Esophagus squamous epithelium (tissue), 5 donors: ENCODE measurements at regions not wholly inside any gene's neighbourhood (a gene's known extent, or its start where the extent isn't known, plus 50 kb on each side); places are given as distances from the start of the nearest gene placed in this dataset.
A peak's percentile ranks its signal among the peaks of the same experiment; 100 is the strongest.

Experiments used
- DNase-seq: peaks from one replicate; lab custom pipeline; 2025; lab: John Stamatoyannopoulos, UW
- H3K27ac ChIP-seq, 4 donors: fragments of 200-600 bp; sonication (generic); one replicate each; pipeline ENCODE4 v1.5.1; 2016 to 2019; ENCODE audit warnings: mild to moderate bottlenecking in 1 of 4
- H3K27me3 ChIP-seq, 4 donors: fragments of 200-600 bp; sonication (generic); 1 replicate in 3 of 4; 2 replicates in 1 of 4; pipeline versions ENCODE4 v1.5.1 to v1.6.0; 2017 to 2021; ENCODE audit warnings: antibody characterized with exemption in 1 of 4
- H3K36me3 ChIP-seq, 3 donors: fragments of 200-600 bp; sonication (generic); one replicate each; pipeline ENCODE4 v1.5.1; 2016 to 2019
- H3K4me1 ChIP-seq, 3 donors: fragments of 200-600 bp; sonication (generic); one replicate each; pipeline ENCODE4 v1.5.1; 2017 to 2019
- H3K4me3 ChIP-seq, 4 donors: fragments of 200-600 bp; sonication (generic); 1 replicate in 3 of 4; 2 replicates in 1 of 4; pipeline ENCODE4 v1.5.1; 2016 to 2019; ENCODE audit warnings: mild to moderate bottlenecking in 2 of 4, moderate library complexity in 1 of 4
- H3K9me3 ChIP-seq, 3 donors: fragments of 200-600 bp; sonication (generic); one replicate each; pipeline ENCODE4 v1.5.1; 2016 to 2019
- POLR2A ChIP-seq, 4 donors: fragments of 450-650 bp; IDR thresholded peaks; one replicate each; pipeline ENCODE4 v1.6.1; 2017; ENCODE audit warnings: antibody characterized with exemption in 4 of 4, mild to moderate bottlenecking in 4 of 4, moderate library complexity in 3 of 4
- WGBS, 2 donors: methylation state at CpG; one replicate each; pipeline ENCODE4 v1.1.5; 2018; 5-methylcytosine and 5-hydroxymethylcytosine counted together
- intact Hi-C: fragments of 100-400 bp; cut with DNase I; formaldehyde crosslinking; loops from one replicate; pipeline ENCODE4 v1.15.0; 2022
- TF ChIP-seq, protein P1 (sequence below), 6 experiments: fragments of 450-650 bp in 4 of 6; fragments of 200-600 bp in 2 of 6; sonication (generic) in 2 of 6; IDR thresholded peaks; one replicate each; pipeline ENCODE4 v1.5.1; 2016 to 2019; ENCODE audit warnings: antibody characterized with exemption in 6 of 6, mild to moderate bottlenecking in 4 of 6, moderate library complexity in 4 of 6
- donor health status: DM: yes; HTN: yes; CAD: no.

DNA sequence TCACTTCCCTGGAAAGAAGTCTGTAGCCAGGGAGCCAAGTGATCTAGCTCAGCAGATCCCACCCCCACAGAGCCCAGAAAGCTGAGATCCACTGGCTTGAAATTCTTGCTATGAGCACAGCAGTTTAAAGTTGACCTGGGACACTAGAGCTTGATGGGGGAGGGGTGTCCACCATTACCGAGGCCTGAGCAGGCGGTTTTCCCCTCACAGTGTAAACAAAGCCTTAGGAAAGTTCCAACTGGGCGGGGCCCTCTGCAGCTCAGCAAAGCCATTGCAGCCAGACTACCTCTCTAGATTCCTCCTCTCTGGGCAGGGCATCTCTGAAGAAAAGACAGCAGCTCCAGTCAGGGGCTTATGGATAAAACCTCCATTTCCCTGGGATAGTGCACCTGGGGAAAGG, 887.2 kb upstream of the LRATD1 start:
- H3K27me3 ChIP-seq: no peaks in the 10 kb centered on the region
- H3K4me1 ChIP-seq: no peaks in the 10 kb centered on the region
- no CpG with 5 or more reads among the region's 3 CpGs for WGBS, 2 donors
- no peak overlapping the region for H3K4me3 ChIP-seq
- H3K9me3 ChIP-seq: peaks cover 0 to 24% (median 0%) of the 10 kb centered on the region in 3 donors
- intact Hi-C loops: no loop called here
- H3K27ac ChIP-seq: no peak overlapping the region
- TF ChIP-seq POLR2A (IDR thresholded peaks at IDR 0.05): peak in 1 of 4 donors; percentile 7
- TF ChIP-seq, protein P1, sequence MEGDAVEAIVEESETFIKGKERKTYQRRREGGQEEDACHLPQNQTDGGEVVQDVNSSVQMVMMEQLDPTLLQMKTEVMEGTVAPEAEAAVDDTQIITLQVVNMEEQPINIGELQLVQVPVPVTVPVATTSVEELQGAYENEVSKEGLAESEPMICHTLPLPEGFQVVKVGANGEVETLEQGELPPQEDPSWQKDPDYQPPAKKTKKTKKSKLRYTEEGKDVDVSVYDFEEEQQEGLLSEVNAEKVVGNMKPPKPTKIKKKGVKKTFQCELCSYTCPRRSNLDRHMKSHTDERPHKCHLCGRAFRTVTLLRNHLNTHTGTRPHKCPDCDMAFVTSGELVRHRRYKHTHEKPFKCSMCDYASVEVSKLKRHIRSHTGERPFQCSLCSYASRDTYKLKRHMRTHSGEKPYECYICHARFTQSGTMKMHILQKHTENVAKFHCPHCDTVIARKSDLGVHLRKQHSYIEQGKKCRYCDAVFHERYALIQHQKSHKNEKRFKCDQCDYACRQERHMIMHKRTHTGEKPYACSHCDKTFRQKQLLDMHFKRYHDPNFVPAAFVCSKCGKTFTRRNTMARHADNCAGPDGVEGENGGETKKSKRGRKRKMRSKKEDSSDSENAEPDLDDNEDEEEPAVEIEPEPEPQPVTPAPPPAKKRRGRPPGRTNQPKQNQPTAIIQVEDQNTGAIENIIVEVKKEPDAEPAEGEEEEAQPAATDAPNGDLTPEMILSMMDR (IDR thresholded peaks at IDR 0.05): no peak
- no peaks in the 10 kb centered on the region for H3K36me3 ChIP-seq
- DNase-seq: no peak

DNA sequence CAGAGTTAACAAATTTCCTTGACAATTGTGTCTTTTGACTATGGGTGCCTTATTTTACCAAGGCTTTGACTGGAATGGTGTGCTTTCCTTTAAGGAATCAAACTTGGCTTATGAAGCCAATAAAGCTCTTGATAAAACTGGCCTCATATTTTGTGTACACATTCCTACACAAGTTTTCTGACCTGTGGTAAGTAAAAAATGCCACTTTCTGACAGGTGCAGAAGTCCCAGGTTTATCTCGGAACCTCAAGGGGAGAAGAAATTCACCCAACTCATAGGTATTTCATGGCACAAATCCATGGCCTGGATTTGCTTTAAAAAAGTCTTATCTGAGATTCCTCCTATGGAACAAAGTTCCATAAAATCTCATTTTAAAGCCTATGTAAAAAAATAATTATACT, 880.6 kb upstream of the LRATD1 start:
- 89 to 91% methylated on average over 1 of the region's 1 CpG for WGBS, 2 donors
- H3K9me3 ChIP-seq: no peaks in the 10 kb centered on the region
- no peaks in the 10 kb centered on the region for H3K4me1 ChIP-seq
- H3K27me3 ChIP-seq: no peaks in the 10 kb centered on the region
- TF ChIP-seq, protein P1 (IDR thresholded peaks at IDR 0.05): no peak
- no peak for TF ChIP-seq POLR2A (IDR thresholded peaks at IDR 0.05)
- H3K36me3 ChIP-seq: no peaks in the 10 kb centered on the region
- no peak overlapping the region for H3K4me3 ChIP-seq
- intact Hi-C loops: no loop called here
- no peak overlapping the region for H3K27ac ChIP-seq
- DNase-seq: no peak

DNA sequence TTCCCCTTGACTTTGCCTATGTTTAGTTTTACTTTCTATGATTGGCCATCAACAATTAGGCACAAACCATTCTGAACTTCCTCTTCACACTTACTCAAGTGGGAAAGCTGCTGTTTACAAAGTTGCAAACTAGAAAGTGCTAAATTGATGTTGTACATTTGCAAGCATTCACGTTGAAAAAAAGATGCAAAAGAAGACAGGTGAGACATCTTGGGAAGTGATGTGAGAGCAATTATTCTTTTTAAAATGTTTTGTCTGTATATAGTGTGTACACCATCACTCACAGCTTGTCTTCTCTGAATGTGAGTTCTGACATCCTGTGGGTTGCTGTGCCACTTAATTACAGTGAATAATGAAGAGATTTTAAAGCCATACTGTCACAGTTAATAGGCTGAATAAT, 874.1 kb upstream of the LRATD1 start:
- WGBS, 2 donors: 9 to 23% methylated on average over 1 of the region's 1 CpG

DNA sequence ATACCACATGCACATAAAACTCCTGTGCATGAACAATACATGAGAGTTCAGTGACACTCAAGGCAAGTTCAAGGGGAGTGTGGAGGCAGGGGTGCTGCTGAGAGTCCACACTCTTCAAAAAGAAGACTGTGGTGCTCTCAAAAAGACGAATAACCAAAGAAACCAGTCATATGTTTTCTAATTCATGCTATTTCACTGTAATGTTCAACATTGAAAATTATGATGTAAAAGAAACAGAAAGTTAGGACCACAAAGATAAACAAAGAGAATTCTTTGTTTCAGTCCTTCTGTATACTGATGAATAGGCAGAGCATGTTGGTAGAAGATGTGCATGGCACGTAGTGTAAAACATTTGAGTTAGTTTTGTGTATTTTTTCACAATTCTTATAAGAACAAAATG, 864.2 kb upstream of the LRATD1 start:
- TF ChIP-seq POLR2A (IDR thresholded peaks at IDR 0.05): no peak
- TF ChIP-seq, protein P1 (IDR thresholded peaks at IDR 0.05): no peak
- 40 to 41% methylated on average over 2 of the region's 2 CpGs for WGBS, 2 donors
- Histone ChIP-seq H3K36me3 (no peaks in the 10 kb centered on the region), H3K4me3 (no peak overlapping the region), H3K27ac (no peak overlapping the region), H3K9me3 (no peaks in the 10 kb centered on the region), H3K4me1 (no peaks in the 10 kb centered on the region), H3K27me3 (no peaks in the 10 kb centered on the region)
- intact Hi-C loops: no loop called here
- no peak for DNase-seq

More for the DNA sequence above, 874.1 kb upstream of the LRATD1 start:
- H3K27me3 ChIP-seq: no peaks in the 10 kb centered on the region
- no peaks in the 10 kb centered on the region for H3K36me3 ChIP-seq
- TF ChIP-seq, protein P1 (IDR thresholded peaks at IDR 0.05): no peak
- TF ChIP-seq POLR2A (IDR thresholded peaks at IDR 0.05): no peak
- intact Hi-C loops: no loop called here
- no peaks in the 10 kb centered on the region for H3K4me1 ChIP-seq
- DNase-seq: no peak
- H3K27ac ChIP-seq: no peak overlapping the region
- no peaks in the 10 kb centered on the region for H3K9me3 ChIP-seq
- no peak overlapping the region for H3K4me3 ChIP-seq

DNA sequence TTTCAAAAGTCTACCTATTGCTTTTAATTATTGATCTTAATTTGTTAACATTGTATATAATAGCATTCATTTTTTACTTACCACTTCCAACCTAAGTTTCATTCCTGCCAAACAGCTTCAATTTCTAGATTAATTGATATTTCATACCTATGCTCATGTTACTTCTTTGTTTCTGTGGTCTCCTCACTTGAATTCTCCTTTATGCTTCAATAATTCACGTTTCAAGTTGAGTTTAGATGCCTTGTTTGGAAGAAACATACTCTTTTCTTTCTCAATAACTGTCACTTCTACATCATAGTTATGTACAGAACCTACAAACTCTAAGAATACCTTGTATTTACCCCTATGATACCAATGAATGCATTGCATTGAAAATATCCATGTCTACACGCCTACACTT, 862.2 kb upstream of the LRATD1 start:
- Histone ChIP-seq H3K4me1 (no peaks in the 10 kb centered on the region), H3K4me3 (no peak overlapping the region), H3K9me3 (no peaks in the 10 kb centered on the region), H3K36me3 (no peaks in the 10 kb centered on the region), H3K27ac (no peak overlapping the region), H3K27me3 (no peaks in the 10 kb centered on the region)
- no peak for DNase-seq
- TF ChIP-seq, protein P1 (IDR thresholded peaks at IDR 0.05): no peak
- TF ChIP-seq POLR2A (IDR thresholded peaks at IDR 0.05): no peak
- WGBS, 2 donors: 53 to 60% methylated on average over 2 of the region's 2 CpGs
- intact Hi-C loops: no loop called here
